Neural progenitor cell (in vitro differentiated cells): ENCODE measurements at regions not wholly inside any gene's neighbourhood (a gene's known extent, or its start where the extent isn't known, plus 50 kb on each side); places are given as distances from the start of the nearest gene placed in this dataset.

ENCODE experiments used
- DNase-seq: peaks from one replicate; pipeline ENCODE4 v3.0.0-alpha.2; 2016; ENCODE audit warnings: low spot score
- H2AFZ ChIP-seq: fragments of 200-600 bp; sonication (generic); replicated peaks from 2 replicates; pipeline ENCODE4 v1.6.1; 2016; ENCODE audit warnings: antibody characterized with exemption
- H3F3A ChIP-seq: fragments of 200-600 bp; sonication (generic); 2 replicates; pipeline ENCODE4 v1.6.1; 2016; ENCODE audit warnings: antibody characterized with exemption, low read depth
- H3K27ac ChIP-seq: fragments of 200-600 bp; sonication (generic); 2 replicates; pipeline ENCODE4 v1.5.1; 2016; ENCODE audit warnings: mild to moderate bottlenecking
- H3K27me3 ChIP-seq: fragments of 200-600 bp; sonication (generic); 2 replicates; pipeline ENCODE4 v1.6.1; 2016; ENCODE audit warnings: mild to moderate bottlenecking, moderate library complexity
- H3K36me3 ChIP-seq: fragments of 200-600 bp; sonication (generic); 2 replicates; pipeline ENCODE4 v1.5.1; 2016
- H3K4me1 ChIP-seq: fragments of 200-600 bp; sonication (generic); 2 replicates; pipeline ENCODE4 v1.6.1; 2016; ENCODE audit warnings: mixed run types
- H3K4me2 ChIP-seq: fragments of 200-600 bp; sonication (generic); 2 replicates; pipeline ENCODE4 v1.6.1; 2016
- H3K4me3 ChIP-seq: fragments of 200-600 bp; sonication (generic); 2 replicates; pipeline ENCODE4 v1.5.1; 2016
- H3K79me2 ChIP-seq: fragments of 200-600 bp; sonication (generic); 2 replicates; pipeline ENCODE4 v1.6.1; 2016; ENCODE audit warnings: low read depth
- H3K9ac ChIP-seq: fragments of 200-600 bp; sonication (generic); 2 replicates; pipeline ENCODE4 v1.6.1; 2016
- H3K9me3 ChIP-seq: fragments of 200-600 bp; sonication (generic); 2 replicates; pipeline ENCODE4 v1.5.1; 2016; ENCODE audit warnings: low read depth
- H4K20me1 ChIP-seq: fragments of 200-600 bp; sonication (generic); 2 replicates; pipeline ENCODE4 v1.6.1; 2016; ENCODE audit warnings: low read depth
- H3K27ac Mint-ChIP-seq: 3 replicates; pipeline ENCODE4 v1.8.0; 2021; ENCODE audit warnings: mixed read lengths
- H3K27me3 Mint-ChIP-seq: 2 replicates; pipeline ENCODE4 v1.8.0; 2022; ENCODE audit warnings: low read depth, mild to moderate bottlenecking, inconsistent platforms, moderate library complexity, mixed read lengths; ENCODE audit not compliant: insufficient read depth
- H3K36me3 Mint-ChIP-seq: 3 replicates; pipeline ENCODE4 v1.8.0; 2021; ENCODE audit warnings: mixed read lengths
- H3K4me1 Mint-ChIP-seq: 3 replicates; pipeline ENCODE4 v1.8.0; 2021; ENCODE audit warnings: mixed read lengths
- H3K4me3 Mint-ChIP-seq: 3 replicates; pipeline ENCODE4 v1.8.0; 2021; ENCODE audit warnings: mild to moderate bottlenecking, moderate library complexity, mixed read lengths
- H3K9me3 Mint-ChIP-seq: 3 replicates; pipeline ENCODE4 v1.8.0; 2020; ENCODE audit warnings: mixed read lengths
- EZH2 ChIP-seq: fragments of 200-600 bp; sonication (generic); IDR thresholded peaks from 2 replicates; pipeline ENCODE4 v1.6.1; 2017; ENCODE audit warnings: antibody characterized with exemption, mild to moderate bottlenecking, moderate library complexity
- EZH2phosphoT487 ChIP-seq: fragments of 200-600 bp; sonication (generic); IDR thresholded peaks from 2 replicates; pipeline ENCODE4 v1.6.1; 2017; ENCODE audit warnings: antibody characterized with exemption
- TF ChIP-seq, protein P1 (sequence below): fragments of 200-600 bp; sonication (generic); IDR thresholded peaks from 2 replicates; pipeline ENCODE4 v1.5.1; 2017; ENCODE audit warnings: antibody characterized with exemption, mild to moderate bottlenecking

GRCh38 chr10:121165276-121165675 is 314.1 kb downstream of the WDR11 start:
- no peaks in the 10 kb centered on the region for H3K36me3 ChIP-seq
- Mint-ChIP-seq H3K4me1 (no peaks in the 10 kb centered on the region), H3K27ac (no peak overlapping the region), H3K9me3 (peaks cover 3% of the 10 kb centered on the region), H3K27me3 (no peaks in the 10 kb centered on the region), H3K36me3 (no peaks in the 10 kb centered on the region), H3K4me3 (no peak overlapping the region)
- no peaks in the 10 kb centered on the region for H3K79me2 ChIP-seq
- no peak overlapping the region for H3K27ac ChIP-seq
- H4K20me1 ChIP-seq: no peaks in the 10 kb centered on the region
- DNase-seq: no peak
- no peaks in the 10 kb centered on the region for H3K9me3 ChIP-seq
- H2AFZ ChIP-seq: no peak overlapping the region
- no peak overlapping the region for H3K4me3 ChIP-seq
- H3K4me1 ChIP-seq: no peaks in the 10 kb centered on the region
- H3K9ac ChIP-seq: no peak overlapping the region
- no peak overlapping the region for H3K4me2 ChIP-seq
- H3K27me3 ChIP-seq: no peaks in the 10 kb centered on the region
- no peaks in the 10 kb centered on the region for H3F3A ChIP-seq
- TF ChIP-seq, protein P1, sequence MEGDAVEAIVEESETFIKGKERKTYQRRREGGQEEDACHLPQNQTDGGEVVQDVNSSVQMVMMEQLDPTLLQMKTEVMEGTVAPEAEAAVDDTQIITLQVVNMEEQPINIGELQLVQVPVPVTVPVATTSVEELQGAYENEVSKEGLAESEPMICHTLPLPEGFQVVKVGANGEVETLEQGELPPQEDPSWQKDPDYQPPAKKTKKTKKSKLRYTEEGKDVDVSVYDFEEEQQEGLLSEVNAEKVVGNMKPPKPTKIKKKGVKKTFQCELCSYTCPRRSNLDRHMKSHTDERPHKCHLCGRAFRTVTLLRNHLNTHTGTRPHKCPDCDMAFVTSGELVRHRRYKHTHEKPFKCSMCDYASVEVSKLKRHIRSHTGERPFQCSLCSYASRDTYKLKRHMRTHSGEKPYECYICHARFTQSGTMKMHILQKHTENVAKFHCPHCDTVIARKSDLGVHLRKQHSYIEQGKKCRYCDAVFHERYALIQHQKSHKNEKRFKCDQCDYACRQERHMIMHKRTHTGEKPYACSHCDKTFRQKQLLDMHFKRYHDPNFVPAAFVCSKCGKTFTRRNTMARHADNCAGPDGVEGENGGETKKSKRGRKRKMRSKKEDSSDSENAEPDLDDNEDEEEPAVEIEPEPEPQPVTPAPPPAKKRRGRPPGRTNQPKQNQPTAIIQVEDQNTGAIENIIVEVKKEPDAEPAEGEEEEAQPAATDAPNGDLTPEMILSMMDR: no peak
- TF ChIP-seq EZH2 (no peak), EZH2phosphoT487 (no peak)

DNA sequence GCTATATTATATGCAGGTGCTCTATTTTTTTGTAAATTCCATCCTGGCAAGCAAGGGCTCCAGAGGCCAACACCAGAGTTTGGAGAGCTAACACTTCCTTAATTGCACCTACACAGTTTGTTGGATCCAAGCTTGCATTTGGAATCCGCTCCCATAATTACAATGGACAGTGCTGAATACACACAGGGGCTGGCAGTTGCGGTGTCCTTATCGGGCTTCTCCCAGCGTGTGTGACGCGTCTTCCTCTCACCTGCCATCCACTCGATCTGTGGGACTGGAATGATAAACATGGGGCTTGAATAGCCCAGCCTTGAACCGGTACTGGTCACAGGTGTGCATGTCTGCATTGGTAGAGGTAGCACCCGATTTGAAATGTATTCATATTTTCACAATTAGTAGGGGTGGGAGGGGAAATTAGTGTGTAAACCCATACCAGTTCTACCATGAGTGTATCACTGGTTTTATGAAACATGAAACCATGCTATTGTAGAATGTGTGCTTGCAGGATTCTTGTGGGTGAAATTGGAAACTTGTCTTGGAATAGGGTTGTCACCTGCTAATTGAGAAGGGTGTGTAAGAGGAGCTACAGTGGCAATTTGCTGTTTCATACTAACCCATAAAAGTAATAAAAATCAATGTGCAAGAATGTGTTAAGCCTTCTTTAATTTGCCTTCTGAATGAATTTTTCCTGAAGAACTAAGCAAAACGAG is 316.5 kb downstream of the WDR11 start:
- H3K27me3 Mint-ChIP-seq: no peaks in the 10 kb centered on the region
- no peak overlapping the region for H3K4me3 Mint-ChIP-seq
- Histone ChIP-seq H3K9ac (no peak overlapping the region), H3K79me2 (no peaks in the 10 kb centered on the region), H3K36me3 (no peaks in the 10 kb centered on the region), H3K27me3 (no peaks in the 10 kb centered on the region), H3K9me3 (no peaks in the 10 kb centered on the region), H3K4me2 (no peak overlapping the region), H4K20me1 (no peaks in the 10 kb centered on the region), H3K4me1 (no peaks in the 10 kb centered on the region), H3K27ac (no peak overlapping the region), H3F3A (no peaks in the 10 kb centered on the region), H3K4me3 (no peak overlapping the region), H2AFZ (no peak overlapping the region)
- TF ChIP-seq, protein P1: no peak
- TF ChIP-seq EZH2: no peak
- no peak for TF ChIP-seq EZH2phosphoT487
- no peak overlapping the region for H3K27ac Mint-ChIP-seq
- no peaks in the 10 kb centered on the region for H3K36me3 Mint-ChIP-seq
- no peak for DNase-seq
- no peaks in the 10 kb centered on the region for H3K4me1 Mint-ChIP-seq
- H3K9me3 Mint-ChIP-seq: peaks cover under 1% of the 10 kb centered on the region

- Histone ChIP-seq H3K4me3 (no peak overlapping the region), H3F3A (no peaks in the 10 kb centered on the region), H4K20me1 (no peaks in the 10 kb centered on the region), H3K27ac (no peak overlapping the region), H3K9me3 (no peaks in the 10 kb centered on the region), H3K79me2 (no peaks in the 10 kb centered on the region), H3K36me3 (no peaks in the 10 kb centered on the region), H3K4me2 (no peak overlapping the region), H3K27me3 (no peaks in the 10 kb centered on the region), H3K4me1 (no peaks in the 10 kb centered on the region), H3K9ac (no peak overlapping the region), H2AFZ (no peak overlapping the region)
- H3K4me1 Mint-ChIP-seq: no peaks in the 10 kb centered on the region
- peak; percentile 38 for DNase-seq
- no peaks in the 10 kb centered on the region for H3K9me3 Mint-ChIP-seq
- H3K27ac Mint-ChIP-seq: no peak overlapping the region
- H3K27me3 Mint-ChIP-seq: no peaks in the 10 kb centered on the region
- no peaks in the 10 kb centered on the region for H3K36me3 Mint-ChIP-seq
- TF ChIP-seq EZH2phosphoT487 (no peak), EZH2 (no peak)
- TF ChIP-seq, protein P1: peak; percentile 24
- H3K4me3 Mint-ChIP-seq: no peak overlapping the region
Observed at GRCh38 chr10:121168545-121169216, 317.5 kb downstream of the WDR11 start.
